ENCODE measurements at regions not wholly inside any gene's neighbourhood (a gene's known extent, or its start where the extent isn't known, plus 50 kb on each side); places are given as distances from the start of the nearest gene placed in this dataset.

DNA sequence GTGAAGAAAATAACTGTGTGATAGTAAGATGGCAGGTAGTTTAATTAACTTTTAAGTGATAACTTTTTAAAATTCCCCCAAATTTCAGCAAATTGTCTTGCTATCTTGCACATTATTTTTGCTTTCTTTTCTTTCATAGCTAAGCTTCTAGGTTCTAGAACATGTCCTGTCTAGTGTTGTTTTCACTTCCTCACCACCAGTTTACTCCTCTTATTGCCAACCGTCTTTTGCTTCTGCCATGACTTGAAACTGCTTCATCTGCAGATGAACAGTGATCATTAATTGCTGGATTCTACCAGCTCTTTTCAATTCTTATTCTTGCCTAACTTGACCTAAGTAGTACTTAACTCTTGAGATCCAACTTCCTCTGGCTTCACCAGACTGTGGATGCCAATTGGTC is 137.8 kb downstream of the CENPW start:
- TF ChIP-seq, protein P1, sequence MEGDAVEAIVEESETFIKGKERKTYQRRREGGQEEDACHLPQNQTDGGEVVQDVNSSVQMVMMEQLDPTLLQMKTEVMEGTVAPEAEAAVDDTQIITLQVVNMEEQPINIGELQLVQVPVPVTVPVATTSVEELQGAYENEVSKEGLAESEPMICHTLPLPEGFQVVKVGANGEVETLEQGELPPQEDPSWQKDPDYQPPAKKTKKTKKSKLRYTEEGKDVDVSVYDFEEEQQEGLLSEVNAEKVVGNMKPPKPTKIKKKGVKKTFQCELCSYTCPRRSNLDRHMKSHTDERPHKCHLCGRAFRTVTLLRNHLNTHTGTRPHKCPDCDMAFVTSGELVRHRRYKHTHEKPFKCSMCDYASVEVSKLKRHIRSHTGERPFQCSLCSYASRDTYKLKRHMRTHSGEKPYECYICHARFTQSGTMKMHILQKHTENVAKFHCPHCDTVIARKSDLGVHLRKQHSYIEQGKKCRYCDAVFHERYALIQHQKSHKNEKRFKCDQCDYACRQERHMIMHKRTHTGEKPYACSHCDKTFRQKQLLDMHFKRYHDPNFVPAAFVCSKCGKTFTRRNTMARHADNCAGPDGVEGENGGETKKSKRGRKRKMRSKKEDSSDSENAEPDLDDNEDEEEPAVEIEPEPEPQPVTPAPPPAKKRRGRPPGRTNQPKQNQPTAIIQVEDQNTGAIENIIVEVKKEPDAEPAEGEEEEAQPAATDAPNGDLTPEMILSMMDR (IDR thresholded peaks at IDR 0.05): no peak
- TF ChIP-seq POLR2A (IDR thresholded peaks at IDR 0.05; ENCODE audit: low read depth): no peak
- TF ChIP-seq EP300 (IDR thresholded peaks at IDR 0.05): no peak
- TF ChIP-seq POLR2AphosphoS5 (IDR thresholded peaks at IDR 0.05): no peak
- Histone ChIP-seq H3K4me3 (no peak overlapping the region), H3K27ac (replicated peaks in 1 of 4) (no peak overlapping the region), H3K4me1 (peaks cover 0 to 14% (median 0%) of the 10 kb centered on the region in 4 donors), H3K36me3 (no peaks in the 10 kb centered on the region), H3K27me3 (no peaks in the 10 kb centered on the region), H3K9me3 (no peaks in the 10 kb centered on the region)
- intact Hi-C loops (cut with DNase I): no loop called here
- DNase-seq (ENCODE audit: extremely low spot score): no peak
- WGBS: 89% methylated on average over 1 of the region's 1 CpG

DNA sequence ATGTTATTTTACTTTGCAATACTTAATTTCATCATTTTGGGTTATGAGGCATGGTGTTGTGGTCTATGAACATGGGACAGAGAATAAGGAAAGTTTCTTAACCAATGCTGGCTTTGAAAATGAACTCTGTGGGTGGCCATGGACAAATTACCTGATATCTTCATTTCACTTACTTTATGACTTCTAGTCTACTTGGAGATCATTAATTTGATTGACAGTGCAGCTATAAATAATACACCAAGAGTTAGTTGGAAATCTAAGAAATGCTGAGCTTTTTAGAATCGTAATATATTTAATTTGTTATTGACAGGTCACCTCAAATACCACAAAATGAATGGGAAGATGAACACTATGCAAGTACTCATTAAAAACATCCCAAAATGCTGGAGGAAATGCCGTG is 140.4 kb downstream of the CENPW start:
- intact Hi-C loops (cut with DNase I): no loop called here
- H3K4me3 ChIP-seq: no peak overlapping the region
- DNase-seq (ENCODE audit: extremely low spot score): no peak
- no peaks in the 10 kb centered on the region for H3K36me3 ChIP-seq
- no peaks in the 10 kb centered on the region for H3K27me3 ChIP-seq
- 93% methylated on average over 2 of the region's 2 CpGs for WGBS
- no peak overlapping the region for H3K27ac ChIP-seq (replicated peaks in 1 of 4)
- no peaks in the 10 kb centered on the region for H3K9me3 ChIP-seq
- peaks cover 0 to 5% (median 0%) of the 10 kb centered on the region in 4 donors for H3K4me1 ChIP-seq
- TF ChIP-seq EP300 (IDR thresholded peaks at IDR 0.05) (no peak), POLR2AphosphoS5 (IDR thresholded peaks at IDR 0.05) (no peak), POLR2A (IDR thresholded peaks at IDR 0.05; ENCODE audit: low read depth) (no peak)
- TF ChIP-seq, protein P1 (IDR thresholded peaks at IDR 0.05): no peak

DNA sequence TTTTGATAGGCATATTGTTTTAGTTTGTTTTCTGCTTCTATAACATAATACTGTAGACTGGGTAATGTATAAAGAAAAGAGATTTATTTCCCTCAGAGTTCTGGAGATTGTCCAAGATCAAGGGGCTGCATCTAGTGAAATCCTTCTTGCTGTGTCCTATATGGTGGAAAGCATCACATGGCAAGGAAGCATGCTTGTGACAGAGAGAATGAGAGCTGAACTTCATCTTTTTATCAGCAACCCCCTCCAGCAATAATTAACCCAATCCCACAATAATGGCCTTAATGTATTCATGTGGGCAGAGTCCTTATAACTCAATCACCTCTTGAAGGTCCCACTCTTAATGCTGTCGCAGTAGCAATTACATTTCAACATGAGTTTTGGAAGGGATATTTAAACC is 141.4 kb downstream of the CENPW start:
- H3K36me3 ChIP-seq: no peaks in the 10 kb centered on the region
- no peak overlapping the region for H3K4me3 ChIP-seq
- intact Hi-C loops (cut with DNase I): no loop called here
- no peak for TF ChIP-seq POLR2A (IDR thresholded peaks at IDR 0.05; ENCODE audit: low read depth)
- no peak for TF ChIP-seq EP300 (IDR thresholded peaks at IDR 0.05)
- TF ChIP-seq, protein P1 (IDR thresholded peaks at IDR 0.05): no peak
- no peak for TF ChIP-seq POLR2AphosphoS5 (IDR thresholded peaks at IDR 0.05)
- no peaks in the 10 kb centered on the region for H3K27me3 ChIP-seq
- H3K9me3 ChIP-seq: no peaks in the 10 kb centered on the region
- H3K27ac ChIP-seq (replicated peaks in 1 of 4): no peak overlapping the region
- WGBS: 100% methylated on average over 1 of the region's 1 CpG
- H3K4me1 ChIP-seq: no peaks in the 10 kb centered on the region
- DNase-seq (ENCODE audit: extremely low spot score): no peak

DNA sequence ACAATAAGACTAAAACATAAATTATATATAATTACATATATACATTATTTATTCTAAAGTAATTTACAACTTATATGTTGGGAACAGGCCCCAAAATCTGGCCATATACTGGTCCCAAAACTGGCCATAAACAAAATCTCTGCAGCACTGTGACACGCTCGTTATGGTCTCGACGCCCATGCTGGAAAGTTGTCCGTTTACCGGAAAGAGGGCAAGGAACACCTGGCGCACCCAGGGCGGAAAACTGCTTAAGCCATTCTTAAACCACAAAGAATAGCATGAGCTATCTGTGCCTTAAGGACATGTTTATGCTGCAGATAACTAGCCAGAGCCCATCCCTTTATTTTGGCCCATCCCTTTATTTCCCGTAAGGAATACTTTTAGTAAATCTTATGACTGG is 164.9 kb downstream of the CENPW start:
- intact Hi-C loops (cut with DNase I): no loop called here
- WGBS: 95% methylated on average over 9 of the region's 9 CpGs
- H3K4me1 ChIP-seq: no peaks in the 10 kb centered on the region
- peaks cover 0 to 8% (median 0%) of the 10 kb centered on the region in 4 donors for H3K9me3 ChIP-seq
- no peaks in the 10 kb centered on the region for H3K36me3 ChIP-seq
- no peaks in the 10 kb centered on the region for H3K27me3 ChIP-seq
- TF ChIP-seq POLR2A (IDR thresholded peaks at IDR 0.05; ENCODE audit: low read depth) (no peak), EP300 (IDR thresholded peaks at IDR 0.05) (no peak), POLR2AphosphoS5 (IDR thresholded peaks at IDR 0.05) (no peak)
- TF ChIP-seq, protein P1 (IDR thresholded peaks at IDR 0.05): no peak
- H3K4me3 ChIP-seq: no peak overlapping the region
- H3K27ac ChIP-seq (replicated peaks in 1 of 4): no peak overlapping the region
- no peak for DNase-seq (ENCODE audit: extremely low spot score)

DNA sequence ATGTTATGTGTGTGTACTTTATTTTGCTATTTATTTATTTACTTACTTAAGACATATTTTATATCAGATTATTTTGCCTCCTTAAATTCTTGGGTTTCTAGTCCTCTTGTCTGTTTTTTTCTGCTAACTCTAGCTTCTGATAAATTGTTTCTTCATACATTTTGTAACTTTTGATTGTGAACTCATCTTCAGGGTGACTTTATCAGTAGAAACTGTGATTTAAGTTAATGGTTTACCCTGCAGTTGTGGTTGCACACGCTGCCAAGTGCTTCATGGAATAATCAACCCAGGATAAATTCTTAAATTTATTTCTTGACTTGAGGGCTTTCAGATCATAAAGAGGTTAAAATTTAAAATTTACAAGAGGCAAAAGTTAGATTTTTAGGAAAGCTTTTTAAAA is 173.3 kb downstream of the CENPW start:
- Histone ChIP-seq H3K27me3 (no peaks in the 10 kb centered on the region), H3K36me3 (no peaks in the 10 kb centered on the region), H3K4me3 (no peak overlapping the region), H3K4me1 (no peaks in the 10 kb centered on the region), H3K27ac (replicated peaks in 1 of 4) (no peak overlapping the region), H3K9me3 (peaks cover 0 to 9% (median 0%) of the 10 kb centered on the region in 4 donors)
- no peak for DNase-seq (ENCODE audit: extremely low spot score)
- WGBS: 84% methylated on average over 1 of the region's 1 CpG
- TF ChIP-seq, protein P1 (IDR thresholded peaks at IDR 0.05): no peak
- no peak for TF ChIP-seq EP300 (IDR thresholded peaks at IDR 0.05)
- no peak for TF ChIP-seq POLR2A (IDR thresholded peaks at IDR 0.05; ENCODE audit: low read depth)
- no peak for TF ChIP-seq POLR2AphosphoS5 (IDR thresholded peaks at IDR 0.05)
- intact Hi-C loops (cut with DNase I): no loop called here
